Activated CD4-positive, CD25-positive, alpha-beta regulatory T cell treated with anti-CD3 and anti-CD28 coated beads, Interleukin-2, amount 50 U/mL, for 24 hours (primary cell): ENCODE measurements at regions not wholly inside any gene's neighbourhood (a gene's known extent, or its start where the extent isn't known, plus 50 kb on each side); places are given as distances from the start of the nearest gene placed in this dataset.
A peak's percentile ranks its signal among the peaks of the same experiment; 100 is the strongest.
"Not testable (repeated sequence)": the region's sequence is repeated elsewhere in the genome, so short reads cannot be mapped to it uniquely, and the experiment has no call there.

Source experiments
- ATAC-seq, 2 donors: fragments of 150-1000 bp; cut with Tn5 transposase; one replicate each; pipeline ENCODE4 v1.10.0; 2021; ENCODE audit warnings: mild to moderate bottlenecking in 1 of 2, moderate library complexity in 1 of 2

DNA sequence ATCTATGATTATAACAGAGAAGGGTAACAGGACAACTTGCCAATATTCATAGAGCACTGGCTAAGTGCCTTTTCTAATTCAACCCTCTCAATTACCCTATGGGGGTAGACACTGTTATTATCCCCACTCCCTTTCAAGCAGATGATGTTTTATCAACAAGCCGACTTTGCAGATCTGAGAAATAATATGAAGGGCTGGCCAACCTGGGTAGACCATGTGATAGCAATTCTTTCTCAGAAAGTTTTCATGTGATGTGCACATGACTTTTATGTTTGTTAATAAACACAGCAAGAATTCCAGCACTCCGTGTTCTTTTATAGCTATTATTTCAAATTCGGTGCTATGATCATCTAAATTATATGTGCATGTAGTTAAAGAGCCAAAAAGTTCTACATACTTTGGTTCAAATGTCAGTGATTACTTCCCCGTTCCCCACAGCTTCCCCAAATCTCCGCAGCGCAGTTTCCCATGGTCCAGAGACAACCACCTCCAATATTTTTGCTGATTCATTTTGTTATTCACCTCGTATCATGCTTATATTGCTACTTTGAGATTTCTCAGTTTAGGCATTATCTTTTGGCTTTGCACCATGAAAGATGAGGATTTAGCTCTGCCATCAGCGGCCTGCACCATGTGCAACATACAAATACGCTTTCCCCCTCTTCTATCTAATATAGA, 96.7 kb upstream of the GADD45A start:
- no peak for ATAC-seq

DNA sequence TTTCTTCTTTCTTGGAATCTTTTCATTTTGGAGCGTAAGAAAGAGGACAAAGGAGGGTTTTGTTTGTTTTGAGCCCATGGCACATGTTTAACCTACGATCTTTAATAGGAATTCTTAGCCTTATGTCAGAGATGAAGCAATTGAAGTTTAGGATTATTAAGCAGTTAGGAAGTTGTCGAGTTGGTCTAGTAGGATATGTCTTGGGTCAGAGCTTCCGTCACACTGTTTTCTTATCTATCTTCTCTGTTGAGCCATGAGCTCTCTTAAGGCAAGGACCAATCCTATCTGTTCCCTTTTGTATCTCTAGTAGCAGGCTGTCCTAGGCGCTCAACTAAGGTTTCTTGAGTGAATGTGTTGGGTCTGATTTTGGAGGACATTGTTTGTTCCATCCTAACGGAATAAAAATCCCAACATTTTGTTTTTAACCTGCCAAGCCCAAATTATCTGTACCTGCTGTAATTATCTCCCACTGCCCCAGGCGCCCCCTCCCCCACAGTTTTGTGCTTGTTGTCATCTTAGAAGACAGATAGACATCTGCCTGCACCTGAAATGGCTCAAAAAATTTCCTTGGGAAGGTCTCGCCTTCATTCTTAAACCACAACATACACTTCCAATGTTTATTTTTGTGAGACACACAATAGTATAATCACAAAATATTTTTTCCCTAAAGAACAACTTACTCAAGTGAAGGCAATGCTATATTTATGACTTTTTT, 95.3 kb upstream of the GADD45A start:
- no peak for ATAC-seq

DNA sequence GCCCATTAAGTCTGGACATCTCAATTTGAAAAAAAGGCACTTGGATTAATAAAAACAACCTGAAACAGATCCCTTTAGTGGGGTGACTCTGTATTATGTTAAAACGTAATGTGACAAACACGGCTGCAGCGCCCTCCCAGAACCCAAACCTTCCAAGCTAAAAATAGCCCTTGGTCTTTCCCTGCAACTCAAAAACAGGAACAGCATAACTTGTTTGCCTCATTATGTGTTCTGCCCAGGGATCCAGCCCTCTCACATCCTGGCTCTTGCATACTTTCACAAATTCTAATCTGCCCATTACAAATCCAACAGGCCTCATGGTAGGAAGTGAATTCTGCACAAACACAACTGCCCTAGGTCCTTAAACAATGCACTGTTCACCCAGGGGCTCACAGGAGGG, 94.7 kb upstream of the GADD45A start:
- ATAC-seq, result no peak

GRCh38 chr1:67594764-67595163, 90.2 kb upstream of the GADD45A start:
- no peak for ATAC-seq

GRCh38 chr1:67596674-67597073, 88.3 kb upstream of the GADD45A start:
- ATAC-seq, result no peak

- ATAC-seq, result no peak
Observed at GRCh38 chr1:67597336-67597735, 87.7 kb upstream of the GADD45A start.

GRCh38 chr1:67599085-67599484, 85.9 kb upstream of the GADD45A start:
- no peak for ATAC-seq

DNA sequence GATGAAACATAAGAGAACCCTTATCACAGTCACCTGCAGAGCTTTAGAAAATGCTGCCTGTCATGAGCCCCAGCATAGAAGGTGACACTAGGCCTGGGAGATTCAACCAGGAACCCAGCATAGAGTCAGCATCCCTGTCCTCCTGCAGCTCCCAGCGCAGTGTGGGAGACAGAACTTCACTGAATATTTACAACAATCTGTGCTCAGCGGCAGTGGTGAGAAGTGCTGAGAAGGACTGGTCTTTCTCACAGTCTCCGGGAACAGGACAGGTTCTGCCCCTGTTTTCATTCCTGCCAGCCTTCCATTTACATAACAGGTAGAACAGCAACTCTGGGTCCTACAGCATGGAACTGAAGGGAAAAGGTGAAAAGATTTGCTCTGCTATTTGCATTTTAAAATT, 83.5 kb upstream of the GADD45A start:
- no peak for ATAC-seq

DNA sequence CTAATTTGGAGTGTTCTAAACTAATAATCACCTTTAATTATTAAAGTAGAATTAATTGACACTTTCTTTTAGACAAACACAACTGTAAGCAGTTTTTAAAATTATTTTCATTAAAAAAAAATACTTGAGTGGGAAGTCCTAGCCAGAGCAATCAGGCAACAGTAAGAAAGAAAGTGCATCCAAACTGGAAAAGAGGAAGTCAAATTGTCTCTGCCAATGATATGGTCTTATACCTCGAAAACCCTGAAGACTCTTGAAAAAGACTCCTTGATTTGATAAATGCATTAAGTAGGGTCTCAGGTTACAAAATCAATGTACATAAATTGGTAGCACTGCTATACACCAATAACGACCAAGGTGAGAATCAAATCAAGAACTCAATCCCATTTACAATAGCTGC, 83.0 kb upstream of the GADD45A start:
- ATAC-seq, result no peak

GRCh38 chr1:67604778-67605177, 80.2 kb upstream of the GADD45A start:
- ATAC-seq, result no peak

DNA sequence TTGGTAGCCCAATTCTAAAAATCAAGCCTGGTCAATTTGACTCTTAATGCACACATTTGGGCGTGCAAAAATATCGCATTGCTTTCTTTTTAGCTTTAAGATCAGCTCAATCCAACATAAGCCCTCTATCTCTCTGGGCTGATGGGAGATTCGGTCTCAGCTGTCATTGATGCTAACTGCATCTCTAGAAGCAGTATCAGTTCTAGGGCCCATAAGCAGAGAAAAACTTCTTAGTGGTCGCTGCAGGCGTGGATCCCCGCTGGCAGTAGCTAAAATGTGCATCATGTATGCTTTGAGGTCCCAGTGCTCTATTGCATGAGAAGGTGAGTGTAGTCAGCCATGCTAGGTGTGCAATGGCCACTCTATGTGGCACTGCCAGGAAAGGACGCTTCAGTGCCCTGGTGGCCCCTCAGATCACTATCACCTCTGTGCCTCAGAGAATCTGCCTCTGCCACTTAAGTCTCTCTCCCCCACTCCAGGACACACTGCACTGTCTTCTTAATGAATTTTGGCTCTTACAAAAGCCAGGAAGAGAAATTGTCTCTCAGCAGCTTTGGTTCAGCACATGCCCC, 79.7 kb upstream of the GADD45A start:
- ATAC-seq, result no peak

GRCh38 chr1:67607286-67607685, 77.7 kb upstream of the GADD45A start:
- ATAC-seq, result no peak

- no peak for ATAC-seq
Observed at GRCh38 chr1:67607699-67608098, 77.3 kb upstream of the GADD45A start.

- ATAC-seq, result no peak
Observed at GRCh38 chr1:67608661-67609576, 76.1 kb upstream of the GADD45A start.

DNA sequence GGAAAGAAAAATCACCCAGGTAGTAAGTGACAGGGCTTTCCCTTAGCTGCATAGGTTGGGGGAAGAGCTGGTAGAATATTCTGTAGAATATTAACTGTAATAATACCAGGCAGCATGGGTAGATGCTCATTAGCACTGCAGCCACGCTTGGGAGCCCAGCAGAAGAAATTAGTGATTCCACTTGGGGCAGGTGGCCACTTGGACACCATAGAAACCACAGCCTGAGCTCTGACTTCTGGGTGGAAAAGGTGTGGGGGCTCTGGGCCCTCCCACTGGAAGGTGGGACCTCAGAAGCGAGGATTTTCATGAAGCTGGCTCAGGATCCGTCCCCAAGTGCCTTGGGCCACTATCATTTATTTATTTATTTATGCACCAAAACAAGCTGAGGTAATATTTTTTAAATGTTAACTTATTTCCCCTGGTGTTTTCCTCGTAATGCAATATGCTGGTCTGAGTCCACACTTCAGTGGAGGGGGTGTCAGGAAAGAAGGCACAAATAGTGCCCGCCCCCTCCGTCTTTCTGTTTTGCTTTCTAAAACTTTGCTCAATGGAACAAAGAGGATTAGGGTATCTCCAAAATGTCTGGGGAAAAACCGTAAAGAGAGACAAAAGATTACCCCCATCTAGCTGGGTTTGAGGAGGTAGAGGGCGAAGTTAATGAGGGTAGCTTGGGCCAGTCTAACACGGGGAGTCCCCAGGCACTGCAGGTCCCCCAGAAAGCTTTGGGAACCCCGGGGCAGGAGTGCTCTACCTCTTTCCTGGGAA, 75.2 kb upstream of the GADD45A start:
- ATAC-seq, result no peak

- peak in 1 of 2 donors; percentile 6 for ATAC-seq
Observed at GRCh38 chr1:67610450-67610849, 74.6 kb upstream of the GADD45A start.

DNA sequence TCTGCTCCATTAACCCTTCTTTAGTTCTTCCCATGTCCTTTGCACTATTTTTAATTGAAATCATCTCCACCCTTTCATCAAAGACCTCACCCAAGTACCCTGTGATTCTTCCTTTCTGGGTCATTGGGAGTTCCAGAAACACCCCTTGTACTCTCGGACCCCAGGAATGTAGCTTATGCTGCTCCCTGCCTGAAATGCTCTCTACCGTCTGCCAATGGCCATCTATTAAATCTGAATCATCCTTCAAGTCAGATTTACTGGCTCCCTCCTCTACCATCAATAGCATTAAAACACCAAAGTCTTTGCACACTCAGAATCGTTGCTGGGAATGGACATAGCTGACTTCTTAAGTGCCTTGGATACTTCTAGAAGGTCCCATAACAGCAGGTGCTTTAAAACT, 73.2 kb upstream of the GADD45A start:
- no peak for ATAC-seq

GRCh38 chr1:67612788-67613241, 72.2 kb upstream of the GADD45A start:
- ATAC-seq, result no peak

- ATAC-seq, result not testable (repeated sequence)
Observed at GRCh38 chr1:67613479-67613878, 71.5 kb upstream of the GADD45A start.

- no peak for ATAC-seq
Observed at GRCh38 chr1:67614511-67614934, 70.5 kb upstream of the GADD45A start.

GRCh38 chr1:67615886-67616285, 69.1 kb upstream of the GADD45A start:
- no peak for ATAC-seq

DNA sequence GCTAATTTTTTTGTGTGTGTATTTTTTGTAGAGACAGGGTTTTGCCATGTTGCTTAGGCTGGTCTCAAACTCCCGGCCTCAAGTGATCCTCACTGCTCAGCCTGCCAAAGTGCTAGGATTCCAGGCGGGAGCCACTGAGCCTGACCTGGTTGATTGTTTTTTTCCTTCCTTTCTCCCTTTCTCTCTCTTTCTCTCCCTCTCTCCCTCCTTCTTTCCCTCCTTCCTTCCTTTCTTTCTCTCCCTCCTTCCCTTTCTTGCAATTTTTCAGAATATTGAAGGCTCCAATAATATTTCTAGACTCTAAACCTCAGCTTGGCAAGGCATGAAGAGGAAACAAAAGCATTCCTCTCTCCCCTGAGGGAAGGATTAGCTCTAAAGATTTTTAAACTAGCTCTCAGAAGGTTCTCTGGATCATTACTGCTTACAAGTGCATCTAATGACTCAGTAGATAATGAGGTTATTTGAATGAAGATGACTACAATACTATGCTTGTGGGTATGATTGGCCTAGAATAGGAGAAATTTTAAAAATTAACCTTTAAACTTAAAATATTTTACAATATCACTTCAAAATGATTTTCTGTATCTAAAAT, 68.5 kb upstream of the GADD45A start:
- no peak for ATAC-seq
